ENCODE measurements at regions not wholly inside any gene's neighbourhood (a gene's known extent, or its start where the extent isn't known, plus 50 kb on each side); places are given as distances from the start of the nearest gene placed in this dataset.
"Not testable (repeated sequence)": the region's sequence is repeated elsewhere in the genome, so short reads cannot be mapped to it uniquely, and the experiment has no call there.

DNA sequence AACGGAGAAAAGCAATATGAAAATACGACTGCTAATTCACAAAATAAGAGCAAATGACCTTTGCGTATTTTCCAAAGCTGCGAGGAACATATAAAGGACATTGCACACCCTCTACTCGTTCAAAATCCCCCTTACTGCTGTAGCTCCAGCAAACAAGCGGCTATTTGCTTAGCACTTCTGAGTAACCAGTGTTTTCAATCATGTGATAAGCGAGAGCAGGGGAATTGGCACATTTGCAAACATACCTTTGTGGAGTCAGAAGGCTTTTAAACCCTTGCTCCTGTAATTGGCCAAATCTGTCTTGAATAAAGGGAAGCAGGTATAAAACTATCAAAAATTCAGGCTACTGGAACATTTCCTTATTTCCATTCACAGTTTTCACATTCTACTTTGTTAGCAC is 610.2 kb downstream of the UBE2NL start:
- no peak for DNase-seq (ENCODE audit: low spot score in 2 of 2)
- in situ Hi-C loops (cut with MboI; ENCODE audit: low sequenced_read_pairs), result no loop called here
- H3K4me3 ChIP-seq, result no peak overlapping the region
- no peaks in the 10 kb centered on the region for H3K9me3 ChIP-seq
- H3K27me3 ChIP-seq (ENCODE audit: low read depth), result no peaks in the 10 kb centered on the region
- H3K36me3 ChIP-seq (replicated peaks), result no peaks in the 10 kb centered on the region
- no peaks in the 10 kb centered on the region for H3K4me1 ChIP-seq

GRCh38 chrX:144531877-144532276 is 648.0 kb downstream of the UBE2NL start:
- no peaks in the 10 kb centered on the region for H3K36me3 ChIP-seq (replicated peaks)
- no peak overlapping the region for H3K4me3 ChIP-seq
- in situ Hi-C loops (cut with MboI; ENCODE audit: low sequenced_read_pairs), result no loop called here
- no peak for DNase-seq (ENCODE audit: low spot score in 2 of 2)
- H3K27me3 ChIP-seq (ENCODE audit: low read depth), result no peaks in the 10 kb centered on the region
- no peaks in the 10 kb centered on the region for H3K4me1 ChIP-seq
- no peaks in the 10 kb centered on the region for H3K9me3 ChIP-seq

GRCh38 chrX:144566592-144566991 is 680.7 kb upstream of the SPANXN1 start:
- no peaks in the 10 kb centered on the region for H3K36me3 ChIP-seq (replicated peaks)
- no peaks in the 10 kb centered on the region for H3K4me1 ChIP-seq
- H3K4me3 ChIP-seq, result no peak overlapping the region
- H3K9me3 ChIP-seq, result no peaks in the 10 kb centered on the region
- no peak for DNase-seq (ENCODE audit: low spot score in 2 of 2)
- no peaks in the 10 kb centered on the region for H3K27me3 ChIP-seq (ENCODE audit: low read depth)
- in situ Hi-C loops (cut with MboI; ENCODE audit: low sequenced_read_pairs), result no loop called here

- Histone ChIP-seq H3K4me1 (no peaks in the 10 kb centered on the region), H3K9me3 (no peaks in the 10 kb centered on the region; the same call in 1 of the 2 replicates), H3K27me3 (ENCODE audit: low read depth) (no peaks in the 10 kb centered on the region), H3K4me3 (no peak overlapping the region), H3K36me3 (replicated peaks) (no peaks in the 10 kb centered on the region)
- DNase-seq (ENCODE audit: low spot score in 2 of 2), result no peak
- in situ Hi-C loops (cut with MboI; ENCODE audit: low sequenced_read_pairs), result no loop called here
These were observed 660.5 kb upstream of the SPANXN1 start for GRCh38 chrX:144586756-144587155.

- no peak for DNase-seq (ENCODE audit: low spot score in 2 of 2)
- Histone ChIP-seq H3K36me3 (replicated peaks) (no peaks in the 10 kb centered on the region), H3K27me3 (ENCODE audit: low read depth) (no peaks in the 10 kb centered on the region), H3K4me3 (no peak overlapping the region), H3K4me1 (no peaks in the 10 kb centered on the region), H3K9me3 (no peaks in the 10 kb centered on the region)
- in situ Hi-C loops (cut with MboI; ENCODE audit: low sequenced_read_pairs), result no loop called here
These were observed 655.3 kb upstream of the SPANXN1 start for GRCh38 chrX:144592036-144592435.

DNA sequence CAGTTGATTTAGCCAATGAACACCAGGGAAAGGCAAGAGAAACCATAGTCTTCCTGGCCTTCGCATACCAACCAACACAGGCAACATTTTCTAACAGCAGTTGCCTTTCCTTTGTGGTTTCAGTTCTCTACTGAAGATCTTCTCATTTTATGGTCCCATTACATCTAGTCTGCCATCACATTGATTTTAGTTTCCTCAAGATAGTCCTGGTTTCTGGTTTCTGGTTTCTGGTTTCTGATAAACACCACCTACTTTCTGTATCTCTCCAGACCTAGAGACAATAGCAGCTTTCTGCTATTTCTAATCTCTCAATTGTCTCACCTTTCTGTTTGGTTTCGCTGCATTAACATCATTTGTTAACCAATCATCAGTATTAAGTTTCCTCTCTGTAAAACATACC is 646.3 kb upstream of the SPANXN1 start:
- in situ Hi-C loops (cut with MboI; ENCODE audit: low sequenced_read_pairs), result no loop called here
- Histone ChIP-seq H3K9me3 (no peaks in the 10 kb centered on the region), H3K4me3 (no peak overlapping the region), H3K27me3 (ENCODE audit: low read depth) (no peaks in the 10 kb centered on the region), H3K36me3 (replicated peaks) (no peaks in the 10 kb centered on the region), H3K4me1 (no peaks in the 10 kb centered on the region)
- no peak for DNase-seq (ENCODE audit: low spot score in 2 of 2)

DNA sequence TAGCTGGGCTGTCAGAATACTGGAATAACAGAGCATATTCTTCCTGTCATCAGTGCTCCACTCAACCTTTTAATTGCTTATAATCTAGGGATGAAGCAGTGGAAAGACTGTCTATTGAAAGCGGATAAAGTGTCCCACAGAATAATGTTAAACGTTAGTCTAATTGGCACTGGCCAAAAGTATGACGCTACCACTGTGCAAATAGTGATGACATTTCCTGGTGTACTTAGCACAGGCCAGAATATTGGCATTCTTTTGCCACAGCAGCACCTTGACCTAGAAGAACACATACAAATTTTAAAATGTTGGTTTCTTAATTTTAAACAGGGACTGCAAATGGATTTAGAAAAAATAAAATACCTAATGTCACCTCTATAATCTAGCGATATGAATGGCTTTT is 635.2 kb upstream of the SPANXN1 start:
- H3K4me3 ChIP-seq, result no peak overlapping the region
- H3K9me3 ChIP-seq, result no peaks in the 10 kb centered on the region
- DNase-seq (ENCODE audit: low spot score in 2 of 2), result no peak
- no peaks in the 10 kb centered on the region for H3K36me3 ChIP-seq (replicated peaks)
- in situ Hi-C loops (cut with MboI; ENCODE audit: low sequenced_read_pairs), result no loop called here
- H3K27me3 ChIP-seq (ENCODE audit: low read depth), result no peaks in the 10 kb centered on the region
- no peaks in the 10 kb centered on the region for H3K4me1 ChIP-seq

DNA sequence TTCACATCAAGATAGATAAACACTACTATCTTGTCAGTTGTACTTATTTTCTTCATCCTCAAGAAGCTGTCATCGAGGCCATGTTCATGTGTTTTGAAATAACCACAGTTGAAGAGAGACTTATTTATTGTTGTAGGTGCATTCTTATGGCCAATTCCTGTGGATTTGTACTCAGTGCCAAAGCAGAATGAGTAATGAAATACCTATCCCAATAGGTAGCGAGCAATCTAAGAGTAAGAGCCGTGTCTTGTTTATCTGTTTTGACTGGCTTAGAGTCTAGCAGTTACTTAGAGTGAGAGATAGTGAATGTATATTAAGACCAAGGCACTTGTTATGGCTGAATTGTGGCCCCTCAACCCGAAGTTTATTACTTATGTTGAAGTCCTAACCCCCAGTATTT is 631.0 kb upstream of the SPANXN1 start:
- Histone ChIP-seq H3K36me3 (replicated peaks) (no peaks in the 10 kb centered on the region), H3K9me3 (no peaks in the 10 kb centered on the region), H3K4me1 (no peaks in the 10 kb centered on the region), H3K4me3 (no peak overlapping the region), H3K27me3 (ENCODE audit: low read depth) (no peaks in the 10 kb centered on the region)
- DNase-seq (ENCODE audit: low spot score in 2 of 2), result no peak
- in situ Hi-C loops (cut with MboI; ENCODE audit: low sequenced_read_pairs), result no loop called here

DNA sequence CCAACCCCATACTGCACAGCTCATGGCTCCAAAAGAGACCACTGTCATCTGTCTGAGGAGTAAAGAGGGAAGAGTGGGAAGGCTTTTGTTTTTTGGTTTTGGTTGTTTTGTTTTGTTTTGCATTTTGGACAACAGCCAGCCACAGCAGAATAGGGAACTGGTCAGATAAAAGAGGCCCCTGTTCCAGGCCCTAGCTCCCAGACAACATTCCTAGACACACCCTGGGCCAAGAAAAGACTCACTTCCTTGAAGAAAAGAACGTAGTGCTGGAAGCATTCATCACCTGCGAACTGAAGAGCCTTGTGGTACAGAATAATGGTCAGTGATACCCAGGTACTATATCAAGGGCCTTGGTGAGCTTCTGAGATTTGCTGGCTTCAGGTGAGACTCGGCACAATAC is 619.4 kb upstream of the SPANXN1 start:
- Histone ChIP-seq H3K4me1 (no peaks in the 10 kb centered on the region), H3K27me3 (ENCODE audit: low read depth) (no peaks in the 10 kb centered on the region), H3K9me3 (no peaks in the 10 kb centered on the region; the same call in 1 of the 2 replicates), H3K4me3 (no peak overlapping the region), H3K36me3 (replicated peaks) (no peaks in the 10 kb centered on the region)
- in situ Hi-C loops (cut with MboI; ENCODE audit: low sequenced_read_pairs), result no loop called here
- no peak for DNase-seq (ENCODE audit: low spot score in 2 of 2)

DNA sequence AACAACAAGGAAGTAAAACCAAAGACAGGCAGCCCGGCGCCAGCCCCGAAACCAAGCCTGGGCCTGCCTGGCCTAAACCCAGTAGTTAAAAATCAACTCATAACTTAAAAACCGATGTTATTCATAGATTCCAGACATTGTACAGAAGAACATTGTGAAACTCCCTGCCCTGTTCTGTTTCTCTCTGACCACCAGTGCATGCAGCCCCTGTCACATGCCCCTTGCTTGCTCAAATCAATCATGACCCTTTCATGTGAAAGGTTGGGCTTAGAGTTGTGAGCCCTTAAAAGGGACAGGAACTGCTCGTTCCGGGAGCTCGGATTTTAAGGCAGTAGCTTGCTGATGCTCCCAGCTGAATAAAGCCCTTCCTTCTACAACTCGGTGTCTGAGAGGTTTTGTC is 612.9 kb upstream of the SPANXN1 start:
- H3K36me3 ChIP-seq (replicated peaks); H3K4me1 ChIP-seq; H3K9me3 ChIP-seq; in situ Hi-C loops (cut with MboI; ENCODE audit: low sequenced_read_pairs); H3K4me3 ChIP-seq; H3K27me3 ChIP-seq (ENCODE audit: low read depth); DNase-seq (ENCODE audit: low spot score in 2 of 2): not testable (repeated sequence)

GRCh38 chrX:144637731-144638130 is 609.6 kb upstream of the SPANXN1 start:
- Histone ChIP-seq H3K4me1 (no peaks in the 10 kb centered on the region), H3K27me3 (ENCODE audit: low read depth) (no peaks in the 10 kb centered on the region), H3K4me3 (no peak overlapping the region), H3K36me3 (replicated peaks) (no peaks in the 10 kb centered on the region), H3K9me3 (no peaks in the 10 kb centered on the region)
- DNase-seq (ENCODE audit: low spot score in 2 of 2), result no peak
- in situ Hi-C loops (cut with MboI; ENCODE audit: low sequenced_read_pairs), result no loop called here

- Histone ChIP-seq H3K27me3 (ENCODE audit: low read depth) (no peaks in the 10 kb centered on the region), H3K9me3 (no peaks in the 10 kb centered on the region; the same call in 1 of the 2 replicates)
- in situ Hi-C loops (cut with MboI; ENCODE audit: low sequenced_read_pairs), result no loop called here
These were observed 598.5 kb upstream of the SPANXN1 start for GRCh38 chrX:144648788-144649187.

GRCh38 chrX:144681501-144681900 is 565.8 kb upstream of the SPANXN1 start:
- Histone ChIP-seq H3K27me3 (ENCODE audit: low read depth) (no peaks in the 10 kb centered on the region), H3K9me3 (0 out of 2 replicates have a peak, but pooled peaks cover 3% of the 10 kb centered on the region), H3K36me3 (replicated peaks) (no peaks in the 10 kb centered on the region), H3K4me3 (no peak overlapping the region), H3K4me1 (no peaks in the 10 kb centered on the region)
- no peak for DNase-seq (ENCODE audit: low spot score in 2 of 2)
- in situ Hi-C loops (cut with MboI; ENCODE audit: low sequenced_read_pairs), result no loop called here

More at GRCh38 chrX:144648788-144649187, 598.5 kb upstream of the SPANXN1 start:
- no peaks in the 10 kb centered on the region for H3K36me3 ChIP-seq (replicated peaks)
- no peak overlapping the region for H3K4me3 ChIP-seq
- no peak for DNase-seq (ENCODE audit: low spot score in 2 of 2)
- H3K4me1 ChIP-seq, result no peaks in the 10 kb centered on the region

DNA sequence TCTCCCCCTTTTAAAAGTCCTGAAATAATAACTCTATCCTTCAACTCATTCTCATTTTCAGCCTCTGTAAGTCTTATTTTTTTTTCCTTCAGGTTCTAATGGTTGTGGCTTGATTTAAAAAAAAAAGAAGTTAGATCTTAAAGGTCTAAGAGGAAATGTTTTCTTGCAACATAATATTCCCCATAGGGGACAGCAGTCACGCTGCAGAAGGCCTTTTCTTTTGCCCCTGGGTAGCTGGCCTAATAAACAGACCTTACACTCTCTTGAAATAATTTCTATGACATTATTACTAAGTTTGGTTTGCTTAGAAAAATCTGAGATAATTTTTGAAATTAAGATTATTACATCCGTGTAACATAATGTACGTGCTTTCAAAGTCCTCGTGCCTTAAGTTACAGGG is 564.1 kb upstream of the SPANXN1 start:
- in situ Hi-C loops (cut with MboI; ENCODE audit: low sequenced_read_pairs), result no loop called here
- H3K4me3 ChIP-seq, result no peak overlapping the region
- H3K9me3 ChIP-seq, result 0 out of 2 replicates have a peak, but pooled peaks cover 3% of the 10 kb centered on the region
- H3K4me1 ChIP-seq, result no peaks in the 10 kb centered on the region
- DNase-seq (ENCODE audit: low spot score in 2 of 2), result no peak
- no peaks in the 10 kb centered on the region for H3K27me3 ChIP-seq (ENCODE audit: low read depth)
- no peaks in the 10 kb centered on the region for H3K36me3 ChIP-seq (replicated peaks)

DNA sequence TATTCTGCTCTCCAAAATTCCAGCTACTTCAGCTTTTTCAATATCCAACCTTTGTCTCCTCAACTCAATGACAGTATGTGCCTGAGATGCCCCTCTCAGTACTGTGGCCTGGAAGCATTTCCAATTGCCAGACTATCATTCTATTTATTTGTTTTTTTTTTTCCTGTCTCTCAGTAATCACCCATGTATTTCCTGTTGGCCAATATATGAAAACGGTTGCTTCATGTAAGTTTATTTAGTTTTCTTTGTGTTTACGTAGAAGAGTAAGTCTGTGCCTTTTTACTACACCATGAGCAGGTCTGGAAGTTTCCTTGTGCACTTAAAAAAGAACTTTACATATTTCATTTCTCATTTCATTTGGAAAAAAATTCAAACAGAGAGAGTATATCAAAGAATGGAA is 537.5 kb upstream of the SPANXN1 start:
- in situ Hi-C loops (cut with MboI; ENCODE audit: low sequenced_read_pairs), result no loop called here
- DNase-seq (ENCODE audit: low spot score in 2 of 2), result no peak
- Histone ChIP-seq H3K9me3 (no peaks in the 10 kb centered on the region), H3K36me3 (replicated peaks) (no peaks in the 10 kb centered on the region), H3K27me3 (ENCODE audit: low read depth) (no peaks in the 10 kb centered on the region), H3K4me1 (no peaks in the 10 kb centered on the region), H3K4me3 (no peak overlapping the region)
